Liver (tissue), 8 donors: ENCODE measurements at regions not wholly inside any gene's neighbourhood (a gene's known extent, or its start where the extent isn't known, plus 50 kb on each side); places are given as distances from the start of the nearest gene placed in this dataset.

Experiments
- DNase-seq: peaks from one replicate; pipeline ENCODE4 v3.0.0-alpha.2; 2017; ENCODE audit warnings: low spot score
- H3K27ac ChIP-seq, 2 donors: one replicate each; pipeline ENCODE4 v1.7.0; 2013; ENCODE audit warnings: inconsistent platforms in 2 of 2, low read length in 2 of 2, control low read depth in 1 of 2, low read depth in 1 of 2, mild to moderate bottlenecking in 1 of 2
- H3K27me3 ChIP-seq, 4 donors: one replicate each; pipeline versions ENCODE4 v1.6.1 to v1.7.0; 2013; ENCODE audit warnings: low read length in 3 of 4, inconsistent platforms in 1 of 4, mild to moderate bottlenecking in 1 of 4, moderate library complexity in 1 of 4; ENCODE audit not compliant: control insufficient read depth in 4 of 4, insufficient read depth in 4 of 4
- H3K36me3 ChIP-seq, 4 donors: one replicate each; pipeline versions ENCODE4 v1.6.1 to v1.7.0; 2013; ENCODE audit warnings: low read length in 3 of 4, mild to moderate bottlenecking in 3 of 4, low read depth in 1 of 4, moderate library complexity in 1 of 4; ENCODE audit not compliant: control insufficient read depth in 4 of 4, insufficient read depth in 3 of 4
- H3K4me1 ChIP-seq, 4 donors: one replicate each; pipeline versions ENCODE4 v1.6.1 to v1.7.0; 2013; ENCODE audit warnings: low read length in 3 of 4, mild to moderate bottlenecking in 3 of 4, moderate library complexity in 1 of 4; ENCODE audit not compliant: control insufficient read depth in 4 of 4, insufficient read depth in 4 of 4
- H3K4me3 ChIP-seq, 3 donors: one replicate each; pipeline versions ENCODE4 v1.6.1 to v1.7.0; 2013; ENCODE audit warnings: low read length in 3 of 3, control low read depth in 1 of 3, low read depth in 1 of 3, mild to moderate bottlenecking in 1 of 3
- H3K9ac ChIP-seq, 2 donors: one replicate each; pipeline ENCODE4 v1.7.0; 2013; ENCODE audit warnings: low read length in 2 of 2, mild to moderate bottlenecking in 2 of 2, moderate library complexity in 2 of 2, control low read depth in 1 of 2, low read depth in 1 of 2
- H3K9me3 ChIP-seq, 4 donors: one replicate each; pipeline versions ENCODE4 v1.6.1 to v1.7.0; 2013; ENCODE audit warnings: low read length in 3 of 4; ENCODE audit not compliant: control insufficient read depth in 4 of 4
- ATF3 ChIP-seq: IDR thresholded peaks from 2 replicates; pipeline ENCODE4 v1.6.1; 2016; ENCODE audit warnings: antibody characterized with exemption
- CTCF ChIP-seq: fragments of 150-350 bp; IDR thresholded peaks from 2 replicates; pipeline ENCODE4 v1.5.1; 2017; ENCODE audit warnings: improper control_type of control experiment, low read depth, low read length; ENCODE audit not compliant: missing input control
- EGR1 ChIP-seq, 2 donors: IDR thresholded peaks; 2 replicates each; pipeline ENCODE4 v1.6.1; 2016 to 2018; ENCODE audit warnings: antibody characterized with exemption in 2 of 2, low read depth in 2 of 2
- FOXA2 ChIP-seq: IDR thresholded peaks from 2 replicates; pipeline ENCODE4 v1.6.1; 2016; ENCODE audit warnings: antibody characterized with exemption
- GABPA ChIP-seq, 2 donors: IDR thresholded peaks in 1 of 2; conservative IDR thresholded peaks in 1 of 2; 2 replicates each; pipeline ENCODE4 v1.6.1; 2016; ENCODE audit warnings: antibody characterized with exemption in 2 of 2, mild to moderate bottlenecking in 1 of 2, moderate library complexity in 1 of 2
- HNF4A ChIP-seq, 2 donors: conservative IDR thresholded peaks; 2 replicates each; pipeline ENCODE4 v1.6.1; 2016; ENCODE audit warnings: antibody characterized with exemption in 2 of 2, mild to moderate bottlenecking in 2 of 2
- HNF4G ChIP-seq: IDR thresholded peaks from 2 replicates; pipeline ENCODE4 v1.6.1; 2016; ENCODE audit warnings: antibody characterized with exemption
- JUND ChIP-seq, 2 donors: IDR thresholded peaks; 2 replicates each; pipeline ENCODE4 v1.6.1; 2016; ENCODE audit warnings: antibody characterized with exemption in 2 of 2
- NR2F2 ChIP-seq: IDR thresholded peaks from 2 replicates; pipeline ENCODE4 v1.6.1; 2016; ENCODE audit warnings: antibody characterized with exemption
- RAD21 ChIP-seq, 2 donors: IDR thresholded peaks; 2 replicates each; pipeline ENCODE4 v1.6.1; 2016; ENCODE audit warnings: antibody characterized with exemption in 2 of 2, mild to moderate bottlenecking in 2 of 2
- RXRA ChIP-seq, 2 donors: IDR thresholded peaks; 2 replicates each; pipeline ENCODE4 v1.6.1; 2017 to 2018; ENCODE audit warnings: antibody characterized with exemption in 2 of 2, mild to moderate bottlenecking in 1 of 2
- SP1 ChIP-seq: IDR thresholded peaks from 2 replicates; pipeline ENCODE4 v1.6.1; 2018; ENCODE audit warnings: antibody characterized with exemption, mild to moderate bottlenecking
- TAF1 ChIP-seq: conservative IDR thresholded peaks from 2 replicates; pipeline ENCODE4 v1.6.1; 2016; ENCODE audit warnings: antibody characterized with exemption, mild to moderate bottlenecking
- YY1 ChIP-seq: IDR thresholded peaks from 2 replicates; pipeline ENCODE4 v1.6.1; 2016; ENCODE audit warnings: antibody characterized with exemption, mild to moderate bottlenecking
- ZBTB33 ChIP-seq: IDR thresholded peaks from 2 replicates; pipeline ENCODE4 v1.6.1; 2016; ENCODE audit warnings: antibody characterized with exemption
- WGBS: extraction: QIAGEN DNeasy Blood & Tissue Kit; methylation state at CpG from one replicate; pipeline ENCODE4 v1.1.7; 2013; 5-methylcytosine and 5-hydroxymethylcytosine counted together
- TF ChIP-seq, protein P1 (sequence below): IDR thresholded peaks from 2 replicates; pipeline ENCODE4 v1.6.1; 2016; ENCODE audit warnings: antibody characterized with exemption, mild to moderate bottlenecking
- TF ChIP-seq, protein P2 (sequence below): IDR thresholded peaks from 2 replicates; pipeline ENCODE4 v1.6.1; 2016; ENCODE audit warnings: antibody characterized with exemption
- donor health status: healthy.
- donor health status: healthy.
- donor health status: healthy.
- donor health status: healthy.
- donor health status: healthy.

- Histone ChIP-seq H3K27me3 (no peaks in the 10 kb centered on the region), H3K36me3 (no peaks in the 10 kb centered on the region), H3K27ac (no peak overlapping the region), H3K4me3 (no peak overlapping the region), H3K9ac (no peak overlapping the region), H3K4me1 (no peaks in the 10 kb centered on the region), H3K9me3 (peaks cover 0 to 2% (median 0%) of the 10 kb centered on the region in 4 donors)
- DNase-seq: no peak
- no peak for TF ChIP-seq ZBTB33
- no peak for TF ChIP-seq ATF3
- TF ChIP-seq CTCF: no peak
- no peak for TF ChIP-seq JUND (IDR thresholded peaks at IDR 0.05)
- TF ChIP-seq YY1: no peak
- TF ChIP-seq EGR1 (IDR thresholded peaks at IDR 0.05; ENCODE audit: low read depth in 2 of 2): no peak
- no peak for TF ChIP-seq SP1
- no peak for TF ChIP-seq TAF1
- no peak for TF ChIP-seq HNF4A (conservative IDR thresholded peaks at IDR 0.05)
- TF ChIP-seq, protein P1, sequence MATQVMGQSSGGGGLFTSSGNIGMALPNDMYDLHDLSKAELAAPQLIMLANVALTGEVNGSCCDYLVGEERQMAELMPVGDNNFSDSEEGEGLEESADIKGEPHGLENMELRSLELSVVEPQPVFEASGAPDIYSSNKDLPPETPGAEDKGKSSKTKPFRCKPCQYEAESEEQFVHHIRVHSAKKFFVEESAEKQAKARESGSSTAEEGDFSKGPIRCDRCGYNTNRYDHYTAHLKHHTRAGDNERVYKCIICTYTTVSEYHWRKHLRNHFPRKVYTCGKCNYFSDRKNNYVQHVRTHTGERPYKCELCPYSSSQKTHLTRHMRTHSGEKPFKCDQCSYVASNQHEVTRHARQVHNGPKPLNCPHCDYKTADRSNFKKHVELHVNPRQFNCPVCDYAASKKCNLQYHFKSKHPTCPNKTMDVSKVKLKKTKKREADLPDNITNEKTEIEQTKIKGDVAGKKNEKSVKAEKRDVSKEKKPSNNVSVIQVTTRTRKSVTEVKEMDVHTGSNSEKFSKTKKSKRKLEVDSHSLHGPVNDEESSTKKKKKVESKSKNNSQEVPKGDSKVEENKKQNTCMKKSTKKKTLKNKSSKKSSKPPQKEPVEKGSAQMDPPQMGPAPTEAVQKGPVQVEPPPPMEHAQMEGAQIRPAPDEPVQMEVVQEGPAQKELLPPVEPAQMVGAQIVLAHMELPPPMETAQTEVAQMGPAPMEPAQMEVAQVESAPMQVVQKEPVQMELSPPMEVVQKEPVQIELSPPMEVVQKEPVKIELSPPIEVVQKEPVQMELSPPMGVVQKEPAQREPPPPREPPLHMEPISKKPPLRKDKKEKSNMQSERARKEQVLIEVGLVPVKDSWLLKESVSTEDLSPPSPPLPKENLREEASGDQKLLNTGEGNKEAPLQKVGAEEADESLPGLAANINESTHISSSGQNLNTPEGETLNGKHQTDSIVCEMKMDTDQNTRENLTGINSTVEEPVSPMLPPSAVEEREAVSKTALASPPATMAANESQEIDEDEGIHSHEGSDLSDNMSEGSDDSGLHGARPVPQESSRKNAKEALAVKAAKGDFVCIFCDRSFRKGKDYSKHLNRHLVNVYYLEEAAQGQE: no peak
- no peak for TF ChIP-seq FOXA2
- no peak for TF ChIP-seq NR2F2
- WGBS: 49% methylated on average over 2 of the region's 2 CpGs
These were observed 233.8 kb upstream of the PRKCQ start for GRCh38 chr10:6813856-6814255.

GRCh38 chr10:6813306-6813705, 233.2 kb upstream of the PRKCQ start:
- H3K9ac ChIP-seq: no peak overlapping the region
- H3K4me3 ChIP-seq: no peak overlapping the region
- no peak for TF ChIP-seq HNF4G
- TF ChIP-seq GABPA (IDR thresholded peaks at IDR 0.05 in 1 of 2, conservative IDR thresholded peaks at IDR 0.05 in 1 of 2): no peak
- TF ChIP-seq HNF4A (conservative IDR thresholded peaks at IDR 0.05): no peak
- no peak for TF ChIP-seq FOXA2
- TF ChIP-seq, protein P1: no peak
- TF ChIP-seq CTCF: no peak
- TF ChIP-seq TAF1: no peak
- TF ChIP-seq ATF3: no peak
- no peak for TF ChIP-seq RXRA (IDR thresholded peaks at IDR 0.05)
- TF ChIP-seq YY1: no peak
- TF ChIP-seq, protein P2, sequence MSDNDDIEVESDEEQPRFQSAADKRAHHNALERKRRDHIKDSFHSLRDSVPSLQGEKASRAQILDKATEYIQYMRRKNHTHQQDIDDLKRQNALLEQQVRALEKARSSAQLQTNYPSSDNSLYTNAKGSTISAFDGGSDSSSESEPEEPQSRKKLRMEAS: no peak
- TF ChIP-seq RAD21 (IDR thresholded peaks at IDR 0.05): no peak
- no peak for TF ChIP-seq JUND (IDR thresholded peaks at IDR 0.05)
- no peak for TF ChIP-seq SP1
- H3K27ac ChIP-seq: no peak overlapping the region
- no peaks in the 10 kb centered on the region for H3K27me3 ChIP-seq
- WGBS: 61% methylated on average over 3 of the region's 3 CpGs
- H3K36me3 ChIP-seq: no peaks in the 10 kb centered on the region
- H3K9me3 ChIP-seq: peaks cover 0 to 2% (median 0%) of the 10 kb centered on the region in 4 donors
- DNase-seq: no peak
- no peaks in the 10 kb centered on the region for H3K4me1 ChIP-seq
